Body of pancreas (tissue), 4 donors: ENCODE measurements at regions not wholly inside any gene's neighbourhood (a gene's known extent, or its start where the extent isn't known, plus 50 kb on each side); places are given as distances from the start of the nearest gene placed in this dataset.

ENCODE experiments used
- CTCF ChIP-seq, 7 experiments: fragments of 450-650 bp in 4 of 7; fragments of 200-600 bp in 3 of 7; sonication (generic) in 3 of 7; IDR thresholded peaks; one replicate each; pipeline ENCODE4 v1.5.1; 2016 to 2019; ENCODE audit warnings: antibody characterized with exemption in 7 of 7
- POLR2A ChIP-seq, 3 donors: fragments of 450-650 bp; IDR thresholded peaks; one replicate each; pipeline ENCODE4 v1.6.1; 2016; ENCODE audit warnings: antibody characterized with exemption in 3 of 3, mild to moderate bottlenecking in 2 of 3

- no peak for TF ChIP-seq CTCF (IDR thresholded peaks at IDR 0.05)
- no peak for TF ChIP-seq POLR2A (IDR thresholded peaks at IDR 0.05)
Observed at GRCh38 chr16:48810436-48810802, 200.4 kb upstream of the N4BP1 start.
